ENCODE measurements at regions not wholly inside any gene's neighbourhood (a gene's known extent, or its start where the extent isn't known, plus 50 kb on each side); places are given as distances from the start of the nearest gene placed in this dataset.

DNA sequence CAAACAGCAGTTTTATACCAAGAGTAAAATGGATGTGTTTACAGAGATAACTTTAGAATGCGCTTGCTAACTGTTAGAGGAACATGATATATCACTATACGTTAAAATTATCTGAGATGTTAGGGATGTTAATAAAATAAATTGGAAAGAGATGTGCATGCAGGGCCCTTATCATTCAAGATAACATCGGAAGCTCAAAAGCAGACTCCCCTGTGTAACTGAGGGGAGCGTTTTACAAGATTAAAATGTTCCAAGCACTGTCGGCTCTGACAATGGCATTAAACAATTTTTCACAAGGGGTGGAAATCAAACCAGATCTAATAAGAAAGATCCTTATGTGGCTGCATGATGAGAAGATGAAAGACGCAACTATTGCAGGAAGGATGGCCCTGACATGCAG lies 53.3 kb upstream of the DCC start:
- TF ChIP-seq, protein P1, sequence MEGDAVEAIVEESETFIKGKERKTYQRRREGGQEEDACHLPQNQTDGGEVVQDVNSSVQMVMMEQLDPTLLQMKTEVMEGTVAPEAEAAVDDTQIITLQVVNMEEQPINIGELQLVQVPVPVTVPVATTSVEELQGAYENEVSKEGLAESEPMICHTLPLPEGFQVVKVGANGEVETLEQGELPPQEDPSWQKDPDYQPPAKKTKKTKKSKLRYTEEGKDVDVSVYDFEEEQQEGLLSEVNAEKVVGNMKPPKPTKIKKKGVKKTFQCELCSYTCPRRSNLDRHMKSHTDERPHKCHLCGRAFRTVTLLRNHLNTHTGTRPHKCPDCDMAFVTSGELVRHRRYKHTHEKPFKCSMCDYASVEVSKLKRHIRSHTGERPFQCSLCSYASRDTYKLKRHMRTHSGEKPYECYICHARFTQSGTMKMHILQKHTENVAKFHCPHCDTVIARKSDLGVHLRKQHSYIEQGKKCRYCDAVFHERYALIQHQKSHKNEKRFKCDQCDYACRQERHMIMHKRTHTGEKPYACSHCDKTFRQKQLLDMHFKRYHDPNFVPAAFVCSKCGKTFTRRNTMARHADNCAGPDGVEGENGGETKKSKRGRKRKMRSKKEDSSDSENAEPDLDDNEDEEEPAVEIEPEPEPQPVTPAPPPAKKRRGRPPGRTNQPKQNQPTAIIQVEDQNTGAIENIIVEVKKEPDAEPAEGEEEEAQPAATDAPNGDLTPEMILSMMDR (IDR thresholded peaks at IDR 0.05; ENCODE audit: low read depth, low read length, poor library complexity, severe bottlenecking): no peak
- TF ChIP-seq EZH2phosphoT487 (IDR thresholded peaks at IDR 0.05; ENCODE audit: borderline replicate concordance, low read length): no peak

Measured in DOHH2 (cell line).